GM18505 (cell line): ENCODE measurements at regions not wholly inside any gene's neighbourhood (a gene's known extent, or its start where the extent isn't known, plus 50 kb on each side); places are given as distances from the start of the nearest gene placed in this dataset.

Source experiments
- ATAC-seq: cut with Tn5 transposase; IDR thresholded peaks from one replicate; pipeline ENCODE4 v1.9.1; 2021; ENCODE audit not compliant: unreplicated experiment
- POLR2A ChIP-seq: IDR thresholded peaks from 4 replicates; pipeline ENCODE4 v1.6.1; 2011; ENCODE audit warnings: borderline replicate concordance; ENCODE audit not compliant: insufficient read depth, insufficient read length; ENCODE audit errors: extremely low read depth

DNA sequence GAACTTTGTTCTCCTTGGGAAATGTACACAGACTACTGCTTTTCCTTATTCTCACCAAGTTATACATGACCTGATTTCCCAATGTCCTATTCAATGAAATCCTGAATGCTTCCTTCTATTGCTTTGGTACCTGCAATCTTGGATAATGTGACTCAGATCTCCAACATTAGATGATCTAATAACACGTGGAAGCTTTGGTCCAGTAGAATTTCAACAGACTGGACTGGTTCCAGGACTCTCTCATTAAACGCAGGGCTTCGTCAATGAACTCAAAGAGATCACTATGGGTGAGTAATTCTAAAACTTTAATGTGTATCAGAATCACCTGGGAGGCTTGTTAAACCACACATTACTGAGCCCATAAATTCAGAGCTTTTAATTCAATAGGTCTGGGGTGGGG lies 413.6 kb upstream of the KCNH7 start:
- no peak for ATAC-seq
- no peak for TF ChIP-seq POLR2A

DNA sequence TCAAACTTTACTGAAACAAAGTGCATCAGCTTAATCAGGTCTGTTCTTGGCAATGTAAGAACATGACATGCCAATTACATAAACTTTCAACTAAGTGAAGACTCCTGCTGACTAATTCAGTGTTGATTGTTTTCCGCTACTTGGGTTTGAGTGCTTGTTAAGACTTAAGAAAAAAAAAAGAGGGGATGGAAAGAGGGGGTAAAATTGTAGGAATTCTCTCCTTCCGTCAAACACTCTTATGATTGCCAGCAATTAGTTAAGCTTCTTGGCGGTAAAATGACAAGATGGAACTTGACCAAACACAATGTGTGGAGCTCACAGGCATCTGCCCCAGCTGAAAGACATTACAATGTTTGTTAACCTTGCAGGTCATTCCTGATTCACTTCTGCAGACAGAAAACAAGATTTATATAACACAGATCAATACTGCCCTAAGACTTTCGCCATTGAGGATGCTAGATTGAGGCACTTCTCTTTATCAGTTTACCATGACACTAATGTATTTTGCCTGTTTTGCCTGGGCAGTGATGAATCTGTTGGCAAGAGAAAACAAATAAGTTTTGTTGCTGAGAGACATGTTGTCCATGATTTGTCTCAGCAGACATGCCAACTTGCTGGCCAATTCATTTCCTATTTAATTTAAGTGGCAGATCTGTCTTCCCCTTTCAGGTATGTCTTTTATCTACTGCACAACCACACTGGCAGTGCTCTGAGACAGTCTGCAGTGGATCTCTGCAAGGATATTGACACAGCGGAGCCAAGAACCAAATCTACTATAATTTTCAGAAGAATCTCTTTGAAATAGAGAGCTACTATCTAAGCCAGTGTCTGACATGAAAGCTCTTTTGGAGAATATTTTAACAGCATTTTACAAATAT lies 410.0 kb upstream of the KCNH7 start:
- no peak for TF ChIP-seq POLR2A
- ATAC-seq: no peak

DNA sequence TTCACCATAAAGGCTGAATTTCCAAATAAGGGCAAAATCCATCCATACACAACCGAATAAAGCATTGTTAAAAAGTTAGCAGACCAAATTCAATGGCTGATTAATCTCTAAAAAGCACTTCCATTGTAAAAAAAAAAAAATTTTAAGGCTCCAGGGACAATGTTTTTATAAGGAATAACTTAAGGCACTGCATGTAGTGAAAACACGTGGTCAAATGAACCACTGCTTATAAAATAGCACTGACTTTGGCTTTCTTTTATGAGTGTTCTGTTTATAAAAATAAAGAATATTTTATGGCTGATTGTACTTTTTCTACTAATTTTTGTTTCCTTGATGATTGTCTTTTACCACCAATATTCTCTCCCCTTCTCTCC lies 409.3 kb upstream of the KCNH7 start:
- no peak for ATAC-seq
- no peak for TF ChIP-seq POLR2A

DNA sequence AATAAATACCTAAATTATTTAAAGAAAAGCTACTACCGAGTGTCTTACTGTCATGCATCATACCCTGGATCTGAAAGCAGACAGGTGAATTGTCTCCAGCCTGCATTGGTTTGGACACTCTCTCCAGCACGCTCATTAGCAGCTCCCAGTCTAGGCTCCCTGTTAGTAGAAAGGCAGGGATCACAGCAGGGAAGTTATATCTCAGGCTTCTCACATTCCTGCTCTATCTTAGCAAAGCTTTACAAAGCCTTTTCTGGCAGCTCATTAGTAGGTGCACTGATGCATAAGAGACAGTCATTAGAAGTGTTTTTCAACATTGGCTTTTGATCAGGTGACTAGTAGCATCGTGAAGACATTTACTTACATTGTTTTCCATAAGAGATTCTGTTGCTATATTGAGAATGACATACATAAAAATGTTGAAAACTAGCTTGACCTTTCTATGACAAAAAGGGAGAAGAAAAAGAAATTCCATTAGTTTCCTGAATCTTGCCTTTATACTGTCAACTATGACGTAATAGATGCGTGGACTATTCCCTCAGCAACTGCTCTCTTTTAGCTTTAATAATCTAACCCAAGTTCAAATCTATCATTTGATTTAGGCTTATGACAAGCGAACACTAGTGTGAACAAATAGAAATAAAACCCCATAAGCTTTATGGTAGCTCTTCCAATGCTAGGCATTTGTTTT lies 408.7 kb upstream of the KCNH7 start:
- TF ChIP-seq POLR2A: no peak
- ATAC-seq: no peak

DNA sequence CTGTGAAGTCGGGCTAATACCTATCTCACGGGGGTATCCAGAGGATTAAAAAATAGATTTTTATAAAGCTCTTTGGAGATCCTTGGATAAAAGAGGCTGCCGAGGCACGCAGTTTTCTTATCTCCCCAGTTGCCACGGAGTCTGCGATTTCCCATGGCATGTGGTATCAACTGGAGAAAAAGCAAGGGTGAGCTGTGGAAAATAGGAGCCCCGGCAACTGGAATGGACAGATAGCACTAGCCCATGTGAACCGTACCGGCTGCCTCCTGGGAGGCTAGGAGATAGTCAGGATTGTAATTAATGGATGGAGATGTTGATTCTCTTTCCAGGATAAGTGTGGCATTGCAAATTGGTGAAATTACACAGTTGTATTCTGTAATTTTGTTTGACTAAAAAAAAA lies 407.6 kb upstream of the KCNH7 start:
- TF ChIP-seq POLR2A: no peak
- no peak for ATAC-seq

DNA sequence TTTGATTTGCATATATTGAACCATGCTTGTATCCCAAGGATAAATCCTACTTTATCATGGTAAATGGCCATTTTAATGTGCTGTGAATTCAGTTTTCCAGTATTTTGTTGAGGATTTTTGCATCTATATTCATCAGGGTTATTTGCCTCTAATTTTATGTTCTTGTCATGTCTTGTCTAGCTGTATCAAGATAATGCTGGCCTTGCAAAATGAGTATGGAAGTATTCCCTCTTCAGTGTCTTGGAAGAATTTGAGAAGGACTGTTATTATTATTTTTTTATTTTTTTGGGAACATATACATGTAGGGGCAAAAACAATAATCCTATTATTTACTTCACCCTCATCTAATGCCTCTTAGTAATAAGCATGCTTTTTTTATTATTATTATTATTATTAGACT lies 398.0 kb upstream of the KCNH7 start:
- no peak for ATAC-seq
- no peak for TF ChIP-seq POLR2A

DNA sequence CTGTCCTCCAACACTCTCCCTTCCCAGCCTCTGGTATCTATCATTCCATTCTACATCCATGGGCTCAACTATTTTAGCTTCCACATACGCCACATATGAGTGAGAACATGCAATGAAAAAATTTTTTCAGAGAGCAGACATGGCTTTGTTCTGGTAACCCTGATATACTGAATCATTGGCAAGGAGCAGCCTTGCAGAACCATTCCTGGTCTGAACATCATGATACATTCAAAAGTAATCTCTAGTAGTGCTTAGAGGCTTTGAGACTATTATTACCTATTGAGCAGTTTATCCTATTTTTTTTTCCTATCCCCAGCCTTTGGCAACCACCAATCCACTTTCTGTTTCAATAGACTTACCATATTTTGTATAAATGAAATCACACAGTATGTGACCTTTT lies 393.1 kb upstream of the KCNH7 start:
- no peak for TF ChIP-seq POLR2A
- ATAC-seq: no peak

DNA sequence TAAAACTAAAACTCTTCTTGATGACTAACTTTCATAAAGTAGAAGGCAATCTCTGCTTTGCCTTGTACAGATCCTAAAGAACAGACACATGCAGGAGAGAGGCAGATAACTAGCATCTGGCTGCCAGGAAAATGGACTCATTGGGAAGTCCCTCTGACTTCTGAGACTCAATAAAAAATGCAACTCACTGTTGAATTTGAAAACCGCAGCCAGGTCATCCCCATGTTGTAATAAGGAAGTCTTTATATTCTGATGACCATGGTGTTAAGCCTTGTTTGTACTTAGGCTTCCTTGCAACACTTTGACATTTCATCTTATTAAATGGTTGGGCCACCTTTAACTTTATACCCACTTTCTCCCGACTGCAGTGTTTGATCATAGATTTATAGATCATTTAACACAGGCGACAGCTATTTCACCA lies 375.1 kb upstream of the KCNH7 start:
- ATAC-seq: no peak
- TF ChIP-seq POLR2A: no peak

DNA sequence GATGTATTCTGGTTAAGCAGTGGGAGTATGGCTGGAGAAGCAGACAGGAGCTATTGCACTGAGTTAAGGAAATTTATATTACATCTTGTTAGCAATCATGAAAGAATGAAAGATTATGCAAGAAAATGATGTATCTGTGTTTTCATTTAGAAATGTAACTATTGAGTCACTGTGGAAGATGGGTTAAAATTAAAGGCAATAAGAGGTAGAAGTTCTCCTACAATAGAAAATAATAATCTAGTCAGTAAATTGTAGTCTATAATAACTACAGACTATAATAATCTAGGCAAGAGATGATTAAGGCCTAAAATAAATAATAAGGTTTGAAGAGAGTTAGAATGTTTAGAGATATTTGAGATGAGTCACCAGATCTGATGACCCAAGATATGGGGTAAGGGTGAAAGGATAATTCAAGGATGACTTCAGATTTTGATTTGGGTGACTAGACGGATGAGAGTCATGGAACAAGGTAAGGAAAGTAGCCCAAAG lies 371.9 kb upstream of the KCNH7 start:
- ATAC-seq: no peak
- no peak for TF ChIP-seq POLR2A

DNA sequence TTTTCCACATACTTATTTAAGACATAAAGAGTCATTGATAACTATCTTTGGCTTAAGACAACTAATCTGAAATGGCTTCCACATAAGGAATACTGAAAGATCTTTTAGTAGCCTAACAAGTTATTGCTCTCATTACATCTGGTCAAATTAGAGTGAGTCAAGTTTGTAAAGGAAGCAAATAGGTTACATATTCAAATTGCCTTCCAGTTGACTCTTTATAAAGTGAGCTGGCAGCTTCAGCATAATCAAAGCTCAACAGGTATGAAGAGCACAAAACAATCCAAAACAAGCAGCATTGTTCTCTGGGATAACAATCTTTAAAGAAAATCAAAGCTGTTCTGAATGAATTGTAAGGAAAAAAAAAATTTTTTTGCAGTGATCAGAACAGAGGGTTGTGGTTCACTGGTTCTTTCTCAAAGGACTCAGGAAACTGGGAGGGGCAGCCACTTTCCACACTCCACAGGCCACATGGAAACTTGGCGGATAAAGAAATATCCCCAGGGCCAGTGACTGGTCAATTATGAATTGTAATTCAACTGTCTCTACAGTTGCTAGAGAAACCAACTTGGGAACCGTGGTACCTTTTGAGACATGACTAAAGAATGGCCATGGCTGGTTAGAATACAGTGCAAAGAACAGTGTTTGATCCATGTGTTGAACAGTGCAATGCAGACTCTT lies 369.3 kb upstream of the KCNH7 start:
- no peak for TF ChIP-seq POLR2A
- no peak for ATAC-seq

DNA sequence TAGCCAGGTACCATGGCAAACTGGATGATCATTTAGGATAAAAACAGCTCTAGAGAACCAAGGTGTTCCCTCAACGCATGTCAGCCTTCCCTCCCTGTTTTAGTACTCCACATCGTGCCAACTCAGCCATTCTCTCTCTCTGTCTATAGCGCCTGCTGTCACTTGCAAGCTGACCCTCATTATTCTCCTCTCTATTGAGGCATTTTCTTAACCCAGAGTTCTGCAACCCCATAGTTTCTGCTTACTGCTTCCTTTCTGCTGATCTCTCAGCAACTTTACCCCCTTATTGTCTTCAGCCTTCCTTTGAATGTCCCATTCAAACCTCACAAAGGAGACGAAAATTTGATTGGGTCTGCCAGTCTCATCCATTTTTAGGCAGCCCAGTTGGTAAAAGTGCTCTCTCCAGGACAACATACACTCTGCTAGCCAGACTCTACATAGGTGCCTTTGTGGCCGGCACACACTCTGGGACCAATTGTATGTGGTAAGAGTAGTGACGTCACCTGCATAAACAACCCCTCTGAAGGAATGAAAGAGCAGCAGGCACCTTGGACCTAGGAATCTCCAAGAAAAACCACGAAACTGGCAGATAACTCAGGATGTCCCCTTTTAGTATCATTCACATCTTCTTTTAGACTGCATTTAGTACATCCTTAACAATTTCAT lies 367.2 kb upstream of the KCNH7 start:
- no peak for TF ChIP-seq POLR2A
- ATAC-seq: no peak

DNA sequence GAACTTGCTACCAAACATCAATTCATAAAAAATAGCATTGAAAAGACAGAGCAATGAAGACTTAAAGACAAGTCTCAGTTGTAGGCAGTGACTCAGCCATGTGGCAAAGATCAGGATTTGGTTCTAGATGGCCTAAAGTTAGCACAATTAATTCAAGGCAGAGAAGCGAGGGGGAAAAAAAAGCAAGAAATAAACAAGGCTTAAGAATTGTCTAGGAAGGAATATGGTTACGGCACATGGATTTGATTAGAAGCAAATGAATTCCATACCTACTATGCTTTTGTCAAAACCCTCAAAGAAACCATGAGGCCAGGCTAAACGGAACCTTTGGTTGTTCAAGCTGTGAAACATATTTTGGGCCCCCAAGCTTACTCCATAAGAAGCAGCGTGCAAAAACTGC lies 362.2 kb upstream of the KCNH7 start:
- ATAC-seq: no peak
- no peak for TF ChIP-seq POLR2A

DNA sequence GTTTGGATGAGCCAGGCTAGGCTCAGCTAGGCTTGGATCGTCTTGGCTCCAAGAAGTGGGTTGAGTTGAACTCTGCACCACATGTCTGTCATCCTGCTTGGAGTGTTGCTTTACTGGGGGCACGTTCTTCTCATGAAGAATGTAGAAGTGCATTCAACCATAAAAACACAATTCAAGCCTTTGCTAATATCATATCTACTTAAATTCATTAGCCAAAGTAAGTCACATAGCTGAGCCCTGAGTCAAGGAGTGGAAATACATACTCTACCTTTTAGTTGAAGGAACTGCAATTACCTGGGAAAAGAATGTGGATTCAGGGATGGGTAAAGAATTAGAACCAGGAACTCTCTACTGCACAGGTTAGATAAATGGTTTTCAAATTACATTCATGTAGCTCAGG lies 360.4 kb upstream of the KCNH7 start:
- no peak for TF ChIP-seq POLR2A
- no peak for ATAC-seq
